Liver (tissue), 7 donors: ENCODE measurements at regions not wholly inside any gene's neighbourhood (a gene's known extent, or its start where the extent isn't known, plus 50 kb on each side); places are given as distances from the start of the nearest gene placed in this dataset. TPM values are rescaled to one million over a fixed set of nuclear protein-coding genes. Genes with fewer than 3 reads are reported as not detected.
"Not testable (repeated sequence)": the region's sequence is repeated elsewhere in the genome, so short reads cannot be mapped to it uniquely, and the experiment has no call there.

Experiments
- DNase-seq: peaks from one replicate; pipeline ENCODE4 v3.0.0-alpha.2; 2017; ENCODE audit warnings: low spot score
- H3K27ac ChIP-seq, 2 donors: one replicate each; pipeline ENCODE4 v1.7.0; 2013; ENCODE audit warnings: inconsistent platforms in 2 of 2, low read length in 2 of 2, control low read depth in 1 of 2, low read depth in 1 of 2, mild to moderate bottlenecking in 1 of 2
- H3K27me3 ChIP-seq, 4 donors: one replicate each; pipeline versions ENCODE4 v1.6.1 to v1.7.0; 2013; ENCODE audit warnings: low read length in 3 of 4, inconsistent platforms in 1 of 4, mild to moderate bottlenecking in 1 of 4, moderate library complexity in 1 of 4; ENCODE audit not compliant: control insufficient read depth in 4 of 4, insufficient read depth in 4 of 4
- H3K36me3 ChIP-seq, 4 donors: one replicate each; pipeline versions ENCODE4 v1.6.1 to v1.7.0; 2013; ENCODE audit warnings: low read length in 3 of 4, mild to moderate bottlenecking in 3 of 4, low read depth in 1 of 4, moderate library complexity in 1 of 4; ENCODE audit not compliant: control insufficient read depth in 4 of 4, insufficient read depth in 3 of 4
- H3K4me1 ChIP-seq, 4 donors: one replicate each; pipeline versions ENCODE4 v1.6.1 to v1.7.0; 2013; ENCODE audit warnings: low read length in 3 of 4, mild to moderate bottlenecking in 3 of 4, moderate library complexity in 1 of 4; ENCODE audit not compliant: control insufficient read depth in 4 of 4, insufficient read depth in 4 of 4
- H3K4me3 ChIP-seq, 3 donors: one replicate each; pipeline versions ENCODE4 v1.6.1 to v1.7.0; 2013; ENCODE audit warnings: low read length in 3 of 3, control low read depth in 1 of 3, low read depth in 1 of 3, mild to moderate bottlenecking in 1 of 3
- H3K9ac ChIP-seq, 2 donors: one replicate each; pipeline ENCODE4 v1.7.0; 2013; ENCODE audit warnings: low read length in 2 of 2, mild to moderate bottlenecking in 2 of 2, moderate library complexity in 2 of 2, control low read depth in 1 of 2, low read depth in 1 of 2
- H3K9me3 ChIP-seq, 4 donors: one replicate each; pipeline versions ENCODE4 v1.6.1 to v1.7.0; 2013; ENCODE audit warnings: low read length in 3 of 4; ENCODE audit not compliant: control insufficient read depth in 4 of 4
- WGBS: extraction: QIAGEN DNeasy Blood & Tissue Kit; methylation state at CpG from one replicate; pipeline ENCODE4 v1.1.7; 2013; 5-methylcytosine and 5-hydroxymethylcytosine counted together
- small RNA-seq: library from RNA; depleted of rRNA; stranded (forward); fragments of <200 nt; gene quantifications from one replicate; pipeline ENCODE3, GENCODE V24; 2014
- donor health status: healthy.
- donor health status: healthy.
- donor health status: healthy.

- WGBS: 98% methylated on average over 1 of the region's 1 CpG
- not testable (repeated sequence) for H3K9me3 ChIP-seq, H3K27me3 ChIP-seq, H3K9ac ChIP-seq, DNase-seq, H3K27ac ChIP-seq, H3K4me1 ChIP-seq, H3K4me3 ChIP-seq, H3K36me3 ChIP-seq
Observed at GRCh38 chr7:65059247-65059646, 52.8 kb upstream of the ERV3-1 start.

Small RNAs in the stretch of these regions (small RNA-seq; reads per million reads assigned to genes)
- gene AC104073.1 (not detected), gene SNORA15B-1 (not detected), gene SNORA22C (not detected)
